Suprapubic skin (tissue), 3 donors: ENCODE measurements at regions not wholly inside any gene's neighbourhood (a gene's known extent, or its start where the extent isn't known, plus 50 kb on each side); places are given as distances from the start of the nearest gene placed in this dataset.
"Not testable (repeated sequence)": the region's sequence is repeated elsewhere in the genome, so short reads cannot be mapped to it uniquely, and the experiment has no call there.

Experiments
- CTCF ChIP-seq, 2 donors: fragments of 200-600 bp in 1 of 2; fragments of 450-650 bp in 1 of 2; sonication (generic) in 1 of 2; IDR thresholded peaks; one replicate each; pipeline ENCODE4 v1.5.1; 2016 to 2019; ENCODE audit warnings: antibody characterized with exemption in 2 of 2, mild to moderate bottlenecking in 1 of 2, moderate library complexity in 1 of 2
- POLR2A ChIP-seq, 2 donors: fragments of 450-650 bp; IDR thresholded peaks; one replicate each; pipeline ENCODE4 v1.6.1; 2017; ENCODE audit warnings: antibody characterized with exemption in 2 of 2, mild to moderate bottlenecking in 2 of 2, moderate library complexity in 2 of 2

DNA sequence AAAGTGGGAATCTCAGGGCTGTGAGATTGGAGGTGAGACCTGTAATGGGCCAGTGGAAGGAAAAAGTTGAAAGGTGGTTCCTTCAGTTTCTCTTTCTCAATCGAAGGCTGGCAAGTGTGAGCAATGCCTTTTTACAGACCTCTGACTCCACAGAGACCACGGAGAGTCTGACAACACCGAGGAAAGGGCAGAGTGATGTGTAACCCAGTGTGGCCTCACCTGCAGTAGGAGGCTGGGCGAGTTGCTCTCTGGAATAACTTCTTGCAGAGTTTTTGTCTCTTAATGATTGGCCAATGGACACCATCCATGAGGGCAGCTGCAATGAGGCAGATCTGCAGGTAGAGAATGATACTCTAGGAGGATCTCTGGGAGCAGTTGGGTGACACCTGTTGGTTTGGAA lies 115.8 kb downstream of the CRYBB2 start:
- TF ChIP-seq CTCF, POLR2A (IDR thresholded peaks at IDR 0.05): not testable (repeated sequence)
